ENCODE measurements at regions not wholly inside any gene's neighbourhood (a gene's known extent, or its start where the extent isn't known, plus 50 kb on each side); places are given as distances from the start of the nearest gene placed in this dataset.
A peak's percentile ranks its signal among the peaks of the same experiment; 100 is the strongest.

DNA sequence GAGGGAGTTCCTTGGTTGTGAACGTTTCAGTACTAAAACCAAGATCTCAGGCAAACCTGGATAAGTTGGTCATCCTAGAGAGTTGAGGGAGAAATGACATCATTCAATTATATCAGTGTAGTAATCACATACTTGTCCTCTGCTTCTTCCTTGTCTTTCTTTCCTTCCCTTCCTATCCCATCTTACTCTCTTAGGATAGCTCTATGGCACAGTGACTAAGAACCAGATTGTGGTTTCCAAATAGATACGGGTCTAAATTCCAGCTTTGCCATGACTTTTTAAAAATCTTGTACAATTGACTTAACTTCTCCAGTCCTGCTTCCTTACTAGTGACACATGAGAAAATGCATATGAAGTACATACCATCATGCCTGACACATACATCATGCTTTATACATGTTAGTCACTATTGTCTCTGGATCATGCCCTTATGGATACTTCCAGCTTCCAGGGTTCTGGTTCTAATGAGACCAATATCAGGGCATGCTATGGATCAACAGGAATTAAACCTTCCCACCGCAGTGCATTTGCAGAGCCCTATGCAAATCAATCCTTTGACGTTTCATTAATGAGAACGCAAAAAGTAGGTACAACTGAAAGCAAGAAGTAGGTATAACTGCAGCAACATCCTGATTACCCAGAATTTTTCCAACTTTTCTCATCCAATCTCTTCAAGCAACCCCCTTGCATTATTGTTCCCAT is 168.0 kb upstream of the KLF7 start:
- H3K9ac ChIP-seq (ENCODE audit: low read depth in 1 of 2, low read length in 2 of 2), result no peak overlapping the region
- no peaks in the 10 kb centered on the region for H3K36me3 ChIP-seq (ENCODE audit: control insufficient read depth in 4 of 4, insufficient read depth in 3 of 4, low read depth in 1 of 4, low read length in 3 of 4)
- TF ChIP-seq JUND (IDR thresholded peaks at IDR 0.05), result no peak
- TF ChIP-seq FOXA2 (IDR thresholded peaks at IDR 0.05), result no peak
- TF ChIP-seq REST (IDR thresholded peaks at IDR 0.05), result no peak
- H3K4me1 ChIP-seq (ENCODE audit: control insufficient read depth in 4 of 4, insufficient read depth in 4 of 4, low read length in 3 of 4), result no peaks in the 10 kb centered on the region
- H3K4me3 ChIP-seq (ENCODE audit: low read depth in 1 of 3, low read length in 3 of 3), result no peak overlapping the region
- no peak for DNase-seq (ENCODE audit: low spot score)
- 88% methylated on average over 5 of the region's 5 CpGs for WGBS
- H3K27ac ChIP-seq (ENCODE audit: low read depth in 1 of 2, low read length in 2 of 2), result peak overlapping the region; percentile 39 to 68
- H3K27me3 ChIP-seq (ENCODE audit: control insufficient read depth in 4 of 4, insufficient read depth in 4 of 4, low read length in 3 of 4), result no peaks in the 10 kb centered on the region
- no peaks in the 10 kb centered on the region for H3K9me3 ChIP-seq (ENCODE audit: control insufficient read depth in 4 of 4, low read length in 3 of 4)

- TF ChIP-seq REST (IDR thresholded peaks at IDR 0.05) (no peak), EGR1 (IDR thresholded peaks at IDR 0.05; ENCODE audit: low read depth in 2 of 2) (no peak), FOXA2 (IDR thresholded peaks at IDR 0.05) (no peak), TAF1 (conservative IDR thresholded peaks at IDR 0.05) (no peak), RAD21 (IDR thresholded peaks at IDR 0.05) (no peak), SP1 (IDR thresholded peaks at IDR 0.05) (no peak), GABPA (IDR thresholded peaks at IDR 0.05 in 1 of 2, conservative IDR thresholded peaks at IDR 0.05 in 1 of 2) (no peak), HNF4A (conservative IDR thresholded peaks at IDR 0.05) (no peak), RXRA (IDR thresholded peaks at IDR 0.05) (no peak), FOXA1 (IDR thresholded peaks at IDR 0.05) (no peak), NR2F2 (IDR thresholded peaks at IDR 0.05) (no peak), CTCF (IDR thresholded peaks at IDR 0.05; ENCODE audit: low read depth, low read length, missing input control) (no peak), JUND (IDR thresholded peaks at IDR 0.05) (no peak), YY1 (IDR thresholded peaks at IDR 0.05) (no peak), MAX (IDR thresholded peaks at IDR 0.05) (no peak), HNF4G (IDR thresholded peaks at IDR 0.05) (no peak), ZBTB33 (IDR thresholded peaks at IDR 0.05) (no peak)
- TF ChIP-seq, protein P1, sequence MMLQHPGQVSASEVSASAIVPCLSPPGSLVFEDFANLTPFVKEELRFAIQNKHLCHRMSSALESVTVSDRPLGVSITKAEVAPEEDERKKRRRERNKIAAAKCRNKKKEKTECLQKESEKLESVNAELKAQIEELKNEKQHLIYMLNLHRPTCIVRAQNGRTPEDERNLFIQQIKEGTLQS (IDR thresholded peaks at IDR 0.05), result no peak
Observed at GRCh38 chr2:207334301-207334623, 168.5 kb upstream of the KLF7 start.

More at GRCh38 chr2:207334301-207334623, 168.5 kb upstream of the KLF7 start:
- H3K27ac ChIP-seq (ENCODE audit: low read depth in 1 of 2, low read length in 2 of 2), result peak overlapping the region; percentile 39 to 68
- H3K9me3 ChIP-seq (ENCODE audit: control insufficient read depth in 4 of 4, low read length in 3 of 4), result no peaks in the 10 kb centered on the region
- no peaks in the 10 kb centered on the region for H3K4me1 ChIP-seq (ENCODE audit: control insufficient read depth in 4 of 4, insufficient read depth in 4 of 4, low read length in 3 of 4)
- WGBS, result 66% methylated on average over 8 of the region's 8 CpGs
- H3K9ac ChIP-seq (ENCODE audit: low read depth in 1 of 2, low read length in 2 of 2), result no peak overlapping the region
- H3K27me3 ChIP-seq (ENCODE audit: control insufficient read depth in 4 of 4, insufficient read depth in 4 of 4, low read length in 3 of 4), result no peaks in the 10 kb centered on the region
- no peak for DNase-seq (ENCODE audit: low spot score)
- H3K4me3 ChIP-seq (ENCODE audit: low read depth in 1 of 3, low read length in 3 of 3), result no peak overlapping the region
- no peaks in the 10 kb centered on the region for H3K36me3 ChIP-seq (ENCODE audit: control insufficient read depth in 4 of 4, insufficient read depth in 3 of 4, low read depth in 1 of 4, low read length in 3 of 4)

All from liver (tissue), 8 donors.